WTC11 (cell line): ENCODE measurements at regions not wholly inside any gene's neighbourhood (a gene's known extent, or its start where the extent isn't known, plus 50 kb on each side); places are given as distances from the start of the nearest gene placed in this dataset.

Experiments
- ATF2 ChIP-seq: sonication (generic); formaldehyde crosslinking; IDR thresholded peaks from 2 replicates; pipeline ENCODE4 v1.8.1; 2022; ENCODE audit warnings: low read depth, missing genetic modification reagents, borderline replicate concordance
- ATF3 ChIP-seq: sonication (generic); formaldehyde crosslinking; conservative IDR thresholded peaks from 2 replicates; pipeline ENCODE4 v1.8.1; 2022; ENCODE audit warnings: mild to moderate bottlenecking, missing genetic modification reagents
- CREB1 ChIP-seq: sonication (generic); formaldehyde crosslinking; IDR thresholded peaks from 2 replicates; pipeline ENCODE4 v1.8.0; 2023; ENCODE audit warnings: mild to moderate bottlenecking, missing genetic modification reagents
- CTCF ChIP-seq: fragments of 200-600 bp; IDR thresholded peaks from 2 replicates; pipeline ENCODE4 v1.8.0; 2022; ENCODE audit warnings: antibody characterized with exemption
- ETV6 ChIP-seq: sonication (generic); formaldehyde crosslinking; IDR thresholded peaks from 2 replicates; pipeline ENCODE4 v1.8.1; 2022; ENCODE audit warnings: mild to moderate bottlenecking, missing genetic modification reagents
- FOXK1 ChIP-seq: sonication (generic); formaldehyde crosslinking; IDR thresholded peaks from 2 replicates; pipeline ENCODE4 v1.8.0; 2022; ENCODE audit warnings: mild to moderate bottlenecking, moderate library complexity, missing genetic modification reagents
- FOXP1 ChIP-seq: sonication (generic); formaldehyde crosslinking; IDR thresholded peaks from 2 replicates; pipeline ENCODE4 v1.8.0; 2022; ENCODE audit warnings: missing genetic modification reagents, mild to moderate bottlenecking, moderate library complexity, borderline replicate concordance
- FOXP4 ChIP-seq: sonication (generic); formaldehyde crosslinking; IDR thresholded peaks from 2 replicates; pipeline ENCODE4 v1.8.0; 2022; ENCODE audit warnings: mild to moderate bottlenecking, missing genetic modification reagents
- NFE2L1 ChIP-seq: sonication (generic); formaldehyde crosslinking; IDR thresholded peaks from 2 replicates; pipeline ENCODE4 v1.8.1; 2023; ENCODE audit warnings: missing genetic modification reagents
- NFYB ChIP-seq: sonication (generic); formaldehyde crosslinking; conservative IDR thresholded peaks from 2 replicates; pipeline ENCODE4 v1.8.0; 2022; ENCODE audit warnings: low read depth, missing genetic modification reagents
- NR3C1 ChIP-seq: sonication (generic); formaldehyde crosslinking; conservative IDR thresholded peaks from 2 replicates; pipeline ENCODE4 v1.8.1; 2023; ENCODE audit warnings: low read depth, mild to moderate bottlenecking, missing genetic modification reagents
- SP1 ChIP-seq: sonication (generic); formaldehyde crosslinking; conservative IDR thresholded peaks from 2 replicates; pipeline ENCODE4 v1.8.1; 2022; ENCODE audit warnings: missing genetic modification reagents
- ZBTB43 ChIP-seq: sonication (generic); formaldehyde crosslinking; IDR thresholded peaks from 2 replicates; pipeline ENCODE4 v1.8.1; 2023; ENCODE audit warnings: mild to moderate bottlenecking, missing genetic modification reagents
- ZNF121 ChIP-seq: sonication (generic); formaldehyde crosslinking; IDR thresholded peaks from 2 replicates; pipeline ENCODE4 v1.8.0; 2023; ENCODE audit warnings: missing genetic modification reagents

- TF ChIP-seq CTCF, result no peak
- TF ChIP-seq ZBTB43 (CRISPR knock-in tag), result no peak
- no peak for TF ChIP-seq ATF2 (CRISPR knock-in tag)
- no peak for TF ChIP-seq FOXP4
- no peak for TF ChIP-seq CREB1 (CRISPR knock-in tag)
- TF ChIP-seq NFE2L1, result no peak
- TF ChIP-seq FOXK1 (CRISPR knock-in tag), result no peak
- TF ChIP-seq FOXP1, result no peak
- TF ChIP-seq NR3C1, result no peak
- TF ChIP-seq NFYB, result no peak
- no peak for TF ChIP-seq SP1 (CRISPR knock-in tag)
- no peak for TF ChIP-seq ETV6 (CRISPR knock-in tag)
- TF ChIP-seq ZNF121 (CRISPR knock-in tag), result no peak
- no peak for TF ChIP-seq ATF3 (CRISPR knock-in tag)
Measured at GRCh38 chr9:79984429-79985067, 412.8 kb downstream of the TLE4 start.
